HAP-1 (cell line): ENCODE measurements at regions not wholly inside any gene's neighbourhood (a gene's known extent, or its start where the extent isn't known, plus 50 kb on each side); places are given as distances from the start of the nearest gene placed in this dataset.
"Not testable (repeated sequence)": the region's sequence is repeated elsewhere in the genome, so short reads cannot be mapped to it uniquely, and the experiment has no call there.

Experiments
- DNase-seq, 2 experiments: peaks; one replicate each; pipeline ENCODE4 v3.0.0-alpha.2; 2016 to 2020; ENCODE audit warnings: low spot score in 2 of 2
- H3K27me3 ChIP-seq: fragments of 250-450 bp; sonication (Bioruptor Pico); 2 replicates; pipeline ENCODE4 v1.5.1; 2020; ENCODE audit warnings: low read depth, mild to moderate bottlenecking, moderate library complexity
- H3K36me3 ChIP-seq: fragments of 250-450 bp; sonication (Bioruptor Pico); replicated peaks from 2 replicates; pipeline ENCODE4 v1.5.1; 2020; ENCODE audit warnings: mild to moderate bottlenecking
- H3K4me1 ChIP-seq: fragments of 250-450 bp; sonication (Bioruptor Pico); 2 replicates; pipeline ENCODE4 v1.5.1; 2020; ENCODE audit warnings: mild to moderate bottlenecking
- H3K4me3 ChIP-seq: fragments of 250-450 bp; sonication (Bioruptor Pico); 2 replicates; pipeline ENCODE4 v1.5.1; 2020; ENCODE audit warnings: mild to moderate bottlenecking, moderate library complexity
- H3K9me3 ChIP-seq: fragments of 250-450 bp; sonication (Bioruptor Pico); 2 replicates; pipeline ENCODE4 v1.5.1; 2020; ENCODE audit warnings: mild to moderate bottlenecking, moderate library complexity
- in situ Hi-C: fragments of 300-500 bp; cut with MboI; formaldehyde crosslinking; loops from 3 replicates; pipeline ENCODE4 v1.14.3; 2020; ENCODE audit warnings: low sequenced_read_pairs, inconsistent platforms, mixed read lengths

DNA sequence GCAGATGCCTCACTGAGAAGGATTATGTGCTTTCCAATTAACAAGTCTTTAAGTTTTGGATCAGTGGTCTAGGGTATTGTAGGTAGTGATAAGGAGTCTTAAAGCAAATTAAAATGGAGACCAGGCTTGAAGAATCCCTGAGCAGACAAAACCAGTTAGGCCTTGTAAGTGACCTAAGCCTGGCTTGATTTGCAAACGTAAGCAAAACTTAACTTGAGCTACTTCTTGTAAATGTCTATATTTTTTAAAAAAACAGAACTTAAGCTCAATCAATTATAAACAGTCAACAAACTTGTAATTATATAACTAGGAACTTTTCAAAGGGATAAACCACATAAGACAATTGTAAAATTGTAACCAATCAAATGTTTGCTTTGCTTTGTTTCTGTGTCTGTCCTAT is 72.7 kb upstream of the NALF2 start:
- no peak for DNase-seq
- Histone ChIP-seq H3K36me3 (no peaks in the 10 kb centered on the region), H3K4me3 (no peak overlapping the region), H3K27me3 (peaks cover 16% of the 10 kb centered on the region), H3K4me1 (no peaks in the 10 kb centered on the region), H3K9me3 (no peaks in the 10 kb centered on the region)
- in situ Hi-C loops = loop anchor here (25.0 kb wide), 1 partner anchor 106 kb away; no protein-coding TSS in a partner anchor

DNA sequence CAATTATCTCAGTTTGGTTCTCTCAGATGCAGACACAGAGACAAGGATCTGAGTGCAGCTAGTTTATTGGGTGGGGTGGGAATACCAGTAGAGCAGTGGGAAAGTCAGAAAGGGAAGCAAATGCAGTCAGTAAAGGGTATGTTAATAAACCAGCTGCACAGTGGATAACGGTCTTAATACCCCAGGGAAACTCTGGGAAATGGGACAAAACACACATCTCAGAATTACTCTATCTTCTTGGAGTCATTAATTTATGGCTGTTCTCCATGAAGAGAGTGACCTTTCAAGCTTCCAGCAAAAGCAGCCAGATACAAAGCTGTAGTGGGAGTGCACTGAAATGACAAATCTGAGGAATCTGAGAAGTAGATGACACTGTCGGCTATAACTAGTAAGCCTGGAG is 73.3 kb upstream of the NALF2 start:
- H3K4me3 ChIP-seq = no peak overlapping the region
- H3K27me3 ChIP-seq = peaks cover 19% of the 10 kb centered on the region
- in situ Hi-C loops = loop anchor here (25.0 kb wide), 1 partner anchor 107 kb away; no protein-coding TSS in a partner anchor
- no peak for DNase-seq
- no peaks in the 10 kb centered on the region for H3K4me1 ChIP-seq
- no peaks in the 10 kb centered on the region for H3K36me3 ChIP-seq
- H3K9me3 ChIP-seq = no peaks in the 10 kb centered on the region

DNA sequence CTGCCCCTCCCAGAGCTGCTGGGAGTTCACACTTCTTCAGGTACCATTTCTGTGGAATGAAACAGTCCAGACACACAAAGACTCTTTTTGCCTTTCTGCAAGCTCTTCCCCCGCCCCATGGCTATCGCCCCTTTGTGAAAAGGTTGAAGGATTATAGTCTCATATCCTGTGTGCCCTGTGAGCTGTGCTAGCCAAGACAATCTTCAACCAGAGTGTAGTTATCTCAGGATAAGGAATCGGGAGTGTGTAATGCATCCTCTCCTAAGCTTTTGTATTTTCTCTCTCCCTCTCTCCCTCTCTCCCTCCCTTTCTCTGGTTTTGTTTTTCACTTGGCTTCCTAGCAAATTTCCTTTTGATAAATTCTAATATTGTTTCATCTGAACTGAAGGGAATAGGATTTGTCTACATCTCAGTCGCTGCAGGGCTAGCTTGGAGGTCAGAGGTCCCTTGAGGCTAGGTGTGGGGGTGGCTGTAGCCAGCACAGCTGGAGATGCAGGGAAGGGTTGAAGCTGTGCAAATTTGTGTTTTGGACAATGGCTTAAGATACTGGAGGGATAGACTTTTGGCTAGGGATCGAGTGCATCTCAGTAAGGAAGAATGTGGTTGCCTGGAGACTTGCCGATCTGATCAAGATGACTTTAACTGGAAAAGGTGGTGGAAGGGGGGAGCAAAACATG is 74.6 kb upstream of the NALF2 start:
- H3K27me3 ChIP-seq = peaks cover 20% of the 10 kb centered on the region
- H3K4me1 ChIP-seq = no peaks in the 10 kb centered on the region
- no peak overlapping the region for H3K4me3 ChIP-seq
- in situ Hi-C loops = loop anchor here (25.0 kb wide), 1 partner anchor 108 kb away; no protein-coding TSS in a partner anchor
- H3K36me3 ChIP-seq = no peaks in the 10 kb centered on the region
- no peaks in the 10 kb centered on the region for H3K9me3 ChIP-seq
- no peak for DNase-seq

DNA sequence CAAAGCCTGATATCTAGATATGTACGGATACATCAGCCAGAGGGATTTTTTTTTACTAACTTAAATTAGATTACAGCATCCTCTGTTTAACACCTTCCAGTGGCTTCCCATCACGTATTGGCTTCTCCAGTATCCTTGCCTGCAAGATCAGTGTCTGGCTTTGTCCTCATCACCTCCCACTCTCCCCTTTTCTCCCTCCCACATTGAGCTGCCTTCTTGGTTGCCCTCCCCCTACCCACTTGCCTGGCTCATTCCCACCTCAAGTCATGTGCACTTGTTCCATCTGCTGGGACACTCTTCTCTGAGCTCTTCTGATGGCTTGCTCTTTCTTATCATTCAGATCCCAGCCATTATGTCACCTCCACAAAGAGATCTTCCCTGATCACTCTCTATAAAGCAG is 75.9 kb upstream of the NALF2 start:
- Histone ChIP-seq H3K4me3 (no peak overlapping the region), H3K9me3 (no peaks in the 10 kb centered on the region), H3K27me3 (peaks cover 20% of the 10 kb centered on the region), H3K36me3 (no peaks in the 10 kb centered on the region), H3K4me1 (no peaks in the 10 kb centered on the region)
- in situ Hi-C loops = loop anchor here (25.0 kb wide), 1 partner anchor 109 kb away; no protein-coding TSS in a partner anchor
- DNase-seq = no peak

DNA sequence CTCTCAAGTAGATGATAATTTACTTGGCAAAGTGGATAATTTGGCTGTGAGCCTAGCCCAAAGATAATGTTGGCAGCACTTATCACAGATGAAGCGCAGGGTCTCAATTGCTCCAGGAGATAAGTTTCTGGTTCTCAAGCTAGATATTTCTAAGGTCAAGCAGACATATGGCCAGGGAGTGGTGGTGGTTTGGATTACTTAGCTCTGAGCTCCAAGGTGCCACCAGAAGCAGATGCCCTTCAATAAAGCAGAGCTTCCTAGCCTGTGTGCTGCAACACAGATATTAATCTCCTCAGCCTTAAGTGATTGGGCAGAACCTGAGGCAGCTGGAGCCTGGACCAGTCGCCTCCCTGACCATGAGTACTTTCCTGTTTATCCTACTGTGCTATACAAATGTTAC is 79.2 kb upstream of the NALF2 start:
- Histone ChIP-seq H3K4me1 (no peaks in the 10 kb centered on the region), H3K9me3 (no peaks in the 10 kb centered on the region), H3K36me3 (no peaks in the 10 kb centered on the region), H3K4me3 (no peak overlapping the region), H3K27me3 (peaks cover 15% of the 10 kb centered on the region)
- in situ Hi-C loops = loop anchor here (25.0 kb wide), 1 partner anchor 112 kb away; no protein-coding TSS in a partner anchor
- no peak for DNase-seq

DNA sequence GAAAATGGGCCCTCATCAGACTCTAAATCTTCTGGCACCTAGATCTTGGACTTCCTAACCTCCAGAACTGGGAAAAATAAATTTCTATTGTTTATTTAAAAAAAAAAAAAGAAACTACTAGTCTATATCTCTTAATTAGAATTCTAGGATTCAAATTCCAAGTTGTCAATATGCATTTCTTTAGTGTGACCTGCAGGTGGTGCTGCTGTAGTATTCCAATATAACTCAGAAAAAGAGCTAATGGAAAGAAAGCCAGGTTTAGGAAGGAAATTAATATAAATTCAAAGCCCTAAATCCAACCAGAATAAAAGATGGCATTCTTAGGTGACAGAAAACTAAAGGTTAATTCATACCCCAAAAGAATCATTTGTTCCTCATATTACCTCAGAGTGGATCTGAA is 80.0 kb upstream of the NALF2 start:
- H3K4me3 ChIP-seq = no peak overlapping the region
- H3K27me3 ChIP-seq = peaks cover 12% of the 10 kb centered on the region
- DNase-seq = peak; percentile 34 to 36
- no peaks in the 10 kb centered on the region for H3K9me3 ChIP-seq
- in situ Hi-C loops = no loop called here
- H3K4me1 ChIP-seq = no peaks in the 10 kb centered on the region
- H3K36me3 ChIP-seq = no peaks in the 10 kb centered on the region

DNA sequence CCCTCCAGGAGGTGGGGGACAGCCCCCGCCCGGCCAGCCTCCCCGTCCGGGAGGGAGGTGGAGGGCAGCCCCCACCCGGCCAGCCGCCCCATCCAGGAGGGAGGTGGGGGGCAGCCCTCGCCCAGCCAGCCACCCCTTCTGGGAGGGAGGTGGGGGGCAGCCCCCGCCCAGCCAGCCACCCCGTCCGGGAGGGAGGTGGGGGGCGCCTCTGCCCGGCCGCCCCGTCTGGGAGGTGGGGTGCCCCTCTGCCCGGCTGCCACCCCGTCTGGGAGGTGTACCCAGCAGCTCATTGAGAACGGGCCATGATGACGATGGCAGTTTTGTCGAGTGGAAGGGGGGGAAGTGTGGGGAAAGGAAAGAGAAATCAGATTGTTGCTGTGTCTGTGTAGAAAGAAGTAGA is 81.9 kb upstream of the NALF2 start:
- DNase-seq, H3K9me3 ChIP-seq, in situ Hi-C loops, H3K27me3 ChIP-seq, H3K4me3 ChIP-seq, H3K36me3 ChIP-seq, H3K4me1 ChIP-seq: not testable (repeated sequence)

DNA sequence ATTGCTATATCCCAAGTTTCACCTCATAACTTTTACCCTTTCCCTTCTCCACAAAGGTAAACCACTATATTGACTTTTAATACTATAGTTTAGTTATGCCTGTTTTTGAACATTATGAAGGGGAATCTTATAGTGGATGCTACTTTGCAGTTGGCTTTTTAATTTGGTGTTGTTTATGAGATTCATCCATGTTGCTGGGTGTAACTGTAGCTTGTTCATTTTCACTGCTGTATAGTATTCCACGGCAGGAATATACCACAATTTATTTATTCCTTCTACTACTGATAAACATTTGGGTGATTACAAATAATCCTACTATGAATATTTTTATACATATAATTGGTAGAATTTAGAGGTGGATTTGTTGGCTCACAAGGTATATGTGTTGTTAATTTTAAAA is 88.4 kb upstream of the NALF2 start:
- Histone ChIP-seq H3K36me3 (no peaks in the 10 kb centered on the region), H3K9me3 (no peaks in the 10 kb centered on the region), H3K4me3 (no peak overlapping the region), H3K27me3 (no peaks in the 10 kb centered on the region), H3K4me1 (no peaks in the 10 kb centered on the region)
- in situ Hi-C loops = no loop called here
- no peak for DNase-seq

DNA sequence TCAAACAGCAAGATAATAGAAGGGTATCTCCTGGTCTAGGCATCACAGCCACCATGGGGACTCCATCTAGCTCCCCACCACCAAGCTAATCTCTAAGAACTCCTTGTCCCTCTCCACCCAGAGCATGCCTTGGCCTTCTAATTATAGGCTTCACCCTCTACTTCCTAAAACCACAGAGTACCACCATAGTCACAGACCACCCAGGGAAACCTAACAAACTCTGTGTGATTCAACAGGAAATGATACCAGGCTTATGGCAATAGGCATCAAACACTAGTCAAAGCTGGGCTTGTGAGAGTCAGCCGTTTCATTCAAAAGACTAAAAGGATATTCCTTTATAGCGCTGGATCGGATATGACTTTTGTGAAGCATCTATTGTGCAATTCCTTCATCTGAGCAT is 91.5 kb upstream of the NALF2 start:
- Histone ChIP-seq H3K4me3 (no peak overlapping the region), H3K9me3 (no peaks in the 10 kb centered on the region), H3K27me3 (no peaks in the 10 kb centered on the region), H3K4me1 (no peaks in the 10 kb centered on the region), H3K36me3 (no peaks in the 10 kb centered on the region)
- in situ Hi-C loops = no loop called here
- no peak for DNase-seq

DNA sequence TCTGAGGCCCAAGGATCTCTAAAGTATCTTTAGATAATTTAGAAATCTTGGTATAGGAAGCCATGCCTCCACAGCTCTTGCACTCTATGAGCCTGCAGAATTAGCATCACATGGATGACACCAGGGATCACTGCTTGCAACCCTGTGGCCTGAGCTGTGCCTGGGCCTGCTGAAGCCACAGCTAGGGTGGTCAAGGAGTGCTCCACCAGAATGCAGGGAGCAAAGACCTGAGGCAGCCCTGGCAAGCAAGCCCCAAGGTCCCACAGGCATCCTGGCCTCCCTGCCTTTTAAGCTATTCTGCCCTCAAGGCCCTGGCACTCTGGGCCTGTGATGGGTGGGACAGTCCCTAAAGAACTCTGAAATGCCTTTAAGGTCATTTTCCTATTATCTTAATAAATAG is 105.2 kb upstream of the NALF2 start:
- Histone ChIP-seq H3K36me3 (no peaks in the 10 kb centered on the region), H3K4me1 (peaks cover 6% of the 10 kb centered on the region; the same call in 1 of the 2 replicates), H3K27me3 (no peaks in the 10 kb centered on the region; the same call in 1 of the 2 replicates), H3K4me3 (no peak overlapping the region), H3K9me3 (no peaks in the 10 kb centered on the region)
- in situ Hi-C loops = loop anchor here (10.0 to 25.0 kb wide), 2 partner anchors 664 to 1212 kb away; no protein-coding TSS in a partner anchor
- DNase-seq = no peak

DNA sequence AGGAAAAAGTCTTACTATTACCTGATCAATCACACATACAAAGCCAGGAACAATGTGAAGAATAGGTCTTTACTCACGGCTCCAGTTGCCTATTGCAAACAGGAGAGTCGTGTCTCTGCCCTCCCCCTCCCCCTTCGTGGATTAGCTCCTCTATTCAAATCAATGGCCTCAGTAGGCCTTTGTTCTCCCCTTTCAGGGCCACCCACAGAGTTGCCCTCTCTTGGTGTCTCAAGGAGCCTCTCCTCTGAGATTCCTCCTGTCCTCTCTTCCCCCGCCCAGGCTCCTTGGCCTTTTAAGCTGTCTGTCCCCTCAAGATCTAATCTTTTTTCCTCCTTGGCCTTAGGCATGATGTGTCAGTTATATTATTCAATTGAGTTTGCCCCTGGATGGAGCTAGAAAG is 107.2 kb upstream of the NALF2 start:
- in situ Hi-C loops = loop anchor here (10.0 to 25.0 kb wide), 2 partner anchors 662 to 1210 kb away; no protein-coding TSS in a partner anchor
- peak; percentile 57 to 80 for DNase-seq
- Histone ChIP-seq H3K4me3 (no peak overlapping the region), H3K9me3 (no peaks in the 10 kb centered on the region), H3K4me1 (peaks cover 6% of the 10 kb centered on the region; the same call in 1 of the 2 replicates), H3K27me3 (no peaks in the 10 kb centered on the region), H3K36me3 (no peaks in the 10 kb centered on the region)

DNA sequence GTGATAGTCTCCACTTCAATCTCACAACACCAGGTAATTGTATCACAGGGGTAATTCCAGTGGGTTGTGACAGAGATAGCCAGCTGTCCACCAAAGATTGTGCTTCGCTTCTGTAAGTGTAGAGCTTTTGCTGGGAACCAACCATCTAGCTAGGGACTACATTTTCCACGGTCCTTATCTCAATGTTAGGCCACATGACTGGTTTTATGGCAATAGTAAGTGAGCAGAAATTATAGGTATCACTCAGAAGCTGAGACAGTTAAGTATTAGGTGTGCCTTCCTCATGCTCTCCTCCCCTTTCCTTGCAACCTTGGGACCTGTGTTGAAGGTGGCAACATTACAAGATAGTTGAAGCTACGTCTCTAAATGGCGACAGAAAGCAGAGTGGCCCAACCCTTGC is 108.8 kb upstream of the NALF2 start:
- H3K4me1 ChIP-seq = peaks cover 6% of the 10 kb centered on the region; the same call in 1 of the 2 replicates
- no peak overlapping the region for H3K4me3 ChIP-seq
- no peak for DNase-seq
- H3K36me3 ChIP-seq = no peaks in the 10 kb centered on the region
- in situ Hi-C loops = loop anchor here (10.0 to 25.0 kb wide), 2 partner anchors 661 to 1208 kb away; no protein-coding TSS in a partner anchor
- H3K9me3 ChIP-seq = no peaks in the 10 kb centered on the region
- H3K27me3 ChIP-seq = no peaks in the 10 kb centered on the region

DNA sequence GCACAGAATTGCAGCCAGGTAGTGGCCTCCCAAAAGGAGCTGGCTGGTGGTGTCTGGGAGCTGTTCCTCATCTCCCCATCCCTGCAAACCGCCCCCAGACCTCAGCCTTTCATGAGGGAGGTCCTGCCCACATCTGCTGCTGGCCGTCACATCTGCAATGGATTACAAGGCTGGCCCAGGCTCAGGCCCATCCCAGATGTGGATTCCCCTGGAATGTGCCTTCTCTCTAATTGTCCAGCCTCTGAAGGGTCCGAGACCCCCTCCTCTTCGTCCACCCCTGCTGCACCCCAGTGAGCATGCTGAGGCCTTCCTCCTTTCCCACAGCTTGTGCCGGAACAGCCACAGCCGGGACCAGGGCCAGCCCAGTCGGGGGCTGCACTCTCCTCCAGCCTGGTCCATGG is 115.0 kb upstream of the NALF2 start:
- Histone ChIP-seq H3K9me3 (no peaks in the 10 kb centered on the region), H3K27me3 (no peaks in the 10 kb centered on the region), H3K4me1 (peaks cover 6% of the 10 kb centered on the region), H3K4me3 (no peak overlapping the region), H3K36me3 (no peaks in the 10 kb centered on the region)
- in situ Hi-C loops = loop anchor here (5.0 to 25.0 kb wide), 3 partner anchors 164 to 1202 kb away; partner anchors contain the start of gene EFNB1
- no peak for DNase-seq

DNA sequence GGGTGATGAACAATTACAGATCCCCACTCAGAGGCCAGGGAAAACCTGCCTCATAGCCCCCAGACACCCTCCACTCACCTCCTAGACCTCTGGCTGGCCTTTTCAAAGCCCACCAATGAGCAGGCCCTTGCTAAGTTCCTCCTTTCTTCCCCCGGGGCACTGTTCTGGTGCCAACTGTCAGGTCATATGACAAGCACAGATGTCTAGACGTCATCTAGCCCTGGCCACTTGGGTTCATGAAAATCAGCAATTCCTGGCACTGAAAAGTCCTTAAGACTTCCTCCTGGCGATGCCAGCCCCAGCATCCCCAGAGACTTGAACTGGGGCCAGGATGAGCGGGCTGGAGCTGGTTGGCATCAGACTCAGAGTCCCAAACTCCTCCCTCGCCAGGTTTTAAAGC is 115.6 kb upstream of the NALF2 start:
- DNase-seq = no peak
- H3K4me3 ChIP-seq = no peak overlapping the region
- peaks cover 6% of the 10 kb centered on the region for H3K4me1 ChIP-seq
- no peaks in the 10 kb centered on the region for H3K36me3 ChIP-seq
- no peaks in the 10 kb centered on the region for H3K27me3 ChIP-seq
- in situ Hi-C loops = loop anchor here (5.0 to 25.0 kb wide), 3 partner anchors 164 to 1201 kb away; partner anchors contain the start of gene EFNB1
- H3K9me3 ChIP-seq = no peaks in the 10 kb centered on the region
